ENCODE measurements at regions not wholly inside any gene's neighbourhood (a gene's known extent, or its start where the extent isn't known, plus 50 kb on each side); places are given as distances from the start of the nearest gene placed in this dataset.

- no peaks in the 10 kb centered on the region for H3K4me1 ChIP-seq
- WGBS, 2 donors, result 59 to 65% methylated on average over 2 of the region's 2 CpGs
- DNase-seq (no peak), ATAC-seq (ENCODE audit: low FRiP score in 2 of 2) (no peak)
- H3K27ac ChIP-seq, result no peak overlapping the region
- no peaks in the 10 kb centered on the region for H3K9me3 ChIP-seq
- no peak overlapping the region for H3K4me3 ChIP-seq
- no peak for TF ChIP-seq CTCF (IDR thresholded peaks at IDR 0.05)
- no peak for TF ChIP-seq EP300 (IDR thresholded peaks at IDR 0.05)
- TF ChIP-seq POLR2A (IDR thresholded peaks at IDR 0.05), result no peak
- TF ChIP-seq POLR2AphosphoS5 (IDR thresholded peaks at IDR 0.05), result no peak
- peaks cover 0 to 3% (median 0%) of the 10 kb centered on the region in 4 donors for H3K27me3 ChIP-seq
- no peaks in the 10 kb centered on the region for H3K36me3 ChIP-seq
Observed at GRCh38 chr6:128648022-128648598, 127.7 kb upstream of the PTPRK start.

- TF ChIP-seq EP300 (IDR thresholded peaks at IDR 0.05) (no peak), POLR2AphosphoS5 (IDR thresholded peaks at IDR 0.05) (no peak), POLR2A (IDR thresholded peaks at IDR 0.05) (no peak), CTCF (IDR thresholded peaks at IDR 0.05) (no peak)
- 75 to 89% methylated on average over 1 of the region's 1 CpG for WGBS, 2 donors
- ATAC-seq (ENCODE audit: low FRiP score in 2 of 2) (no peak), DNase-seq (no peak)
- Histone ChIP-seq H3K9me3 (no peaks in the 10 kb centered on the region), H3K36me3 (no peaks in the 10 kb centered on the region), H3K27me3 (no peaks in the 10 kb centered on the region), H3K27ac (no peak overlapping the region), H3K4me3 (no peak overlapping the region), H3K4me1 (no peaks in the 10 kb centered on the region)
Observed at GRCh38 chr6:128642132-128642531, 121.7 kb upstream of the PTPRK start.

GRCh38 chr6:128641703-128642102 is 121.3 kb upstream of the PTPRK start:
- Histone ChIP-seq H3K36me3 (no peaks in the 10 kb centered on the region), H3K4me1 (no peaks in the 10 kb centered on the region), H3K4me3 (no peak overlapping the region), H3K27ac (no peak overlapping the region), H3K27me3 (no peaks in the 10 kb centered on the region), H3K9me3 (no peaks in the 10 kb centered on the region)
- no peak for TF ChIP-seq EP300 (IDR thresholded peaks at IDR 0.05)
- no peak for TF ChIP-seq POLR2AphosphoS5 (IDR thresholded peaks at IDR 0.05)
- TF ChIP-seq CTCF (IDR thresholded peaks at IDR 0.05), result no peak
- no peak for TF ChIP-seq POLR2A (IDR thresholded peaks at IDR 0.05)
- no peak for DNase-seq
- ATAC-seq (ENCODE audit: low FRiP score in 2 of 2), result no peak

- no peak for ATAC-seq (ENCODE audit: low FRiP score in 2 of 2)
- no peak overlapping the region for H3K4me3 ChIP-seq
- no peaks in the 10 kb centered on the region for H3K4me1 ChIP-seq
- no peaks in the 10 kb centered on the region for H3K27me3 ChIP-seq
- no peaks in the 10 kb centered on the region for H3K9me3 ChIP-seq
- H3K27ac ChIP-seq, result no peak overlapping the region
- no peak for DNase-seq
- H3K36me3 ChIP-seq, result no peaks in the 10 kb centered on the region
- no peak for TF ChIP-seq POLR2AphosphoS5 (IDR thresholded peaks at IDR 0.05)
Observed at GRCh38 chr6:128638817-128639216, 118.4 kb upstream of the PTPRK start.

GRCh38 chr6:128635219-128635618 is 114.8 kb upstream of the PTPRK start:
- Histone ChIP-seq H3K27ac (no peak overlapping the region), H3K27me3 (no peaks in the 10 kb centered on the region), H3K4me1 (no peaks in the 10 kb centered on the region), H3K4me3 (no peak overlapping the region), H3K9me3 (no peaks in the 10 kb centered on the region), H3K36me3 (no peaks in the 10 kb centered on the region)
- WGBS, 2 donors, result 68 to 85% methylated on average over 2 of the region's 2 CpGs
- DNase-seq (no peak), ATAC-seq (ENCODE audit: low FRiP score in 2 of 2) (no peak)
- TF ChIP-seq POLR2AphosphoS5 (IDR thresholded peaks at IDR 0.05), result no peak

- DNase-seq (no peak), ATAC-seq (ENCODE audit: low FRiP score in 2 of 2) (no peak)
- 61 to 74% methylated on average over 2 of the region's 2 CpGs for WGBS, 2 donors
- no peak for TF ChIP-seq POLR2AphosphoS5 (IDR thresholded peaks at IDR 0.05)
- TF ChIP-seq EP300 (IDR thresholded peaks at IDR 0.05), result no peak
- TF ChIP-seq POLR2A (IDR thresholded peaks at IDR 0.05), result no peak
- TF ChIP-seq CTCF (IDR thresholded peaks at IDR 0.05), result no peak
- Histone ChIP-seq H3K4me3 (no peak overlapping the region), H3K27me3 (no peaks in the 10 kb centered on the region), H3K36me3 (no peaks in the 10 kb centered on the region), H3K4me1 (no peaks in the 10 kb centered on the region), H3K27ac (no peak overlapping the region), H3K9me3 (no peaks in the 10 kb centered on the region)
Observed at GRCh38 chr6:128632131-128632530, 111.7 kb upstream of the PTPRK start.
